Type B pancreatic cell (in vitro differentiated cells): ENCODE measurements at regions not wholly inside any gene's neighbourhood (a gene's known extent, or its start where the extent isn't known, plus 50 kb on each side); places are given as distances from the start of the nearest gene placed in this dataset.
"Not testable (repeated sequence)": the region's sequence is repeated elsewhere in the genome, so short reads cannot be mapped to it uniquely, and the experiment has no call there.

Source experiments
- DNase-seq: peaks from one replicate; pipeline ENCODE4 v3.0.0; 2021; ENCODE audit warnings: mixed read lengths; ENCODE audit not compliant: unreplicated experiment; ENCODE audit errors: extremely low spot score
- H3K27ac Mint-ChIP-seq: 2 replicates; pipeline ENCODE4 v1.8.0; 2021; ENCODE audit warnings: mild to moderate bottlenecking, mixed read lengths
- H3K27me3 Mint-ChIP-seq: 2 replicates; pipeline ENCODE4 v1.8.0; 2021; ENCODE audit warnings: mixed read lengths
- H3K36me3 Mint-ChIP-seq: 2 replicates; pipeline ENCODE4 v1.8.0; 2021; ENCODE audit warnings: mixed read lengths
- H3K4me1 Mint-ChIP-seq: one replicate; pipeline ENCODE4 v1.8.0; 2021; ENCODE audit warnings: mixed read lengths; ENCODE audit not compliant: unreplicated experiment
- H3K4me3 Mint-ChIP-seq: 2 replicates; pipeline ENCODE4 v1.8.0; 2021; ENCODE audit warnings: mild to moderate bottlenecking, mixed read lengths
- H3K9me3 Mint-ChIP-seq: 2 replicates; pipeline ENCODE4 v1.8.0; 2021; ENCODE audit warnings: mixed read lengths
- CTCF ChIP-seq: fragments of 200-600 bp; sonication (generic); conservative IDR thresholded peaks from 2 replicates; pipeline ENCODE4 v1.5.0; 2021; ENCODE audit warnings: antibody characterized with exemption, mild to moderate bottlenecking

DNA sequence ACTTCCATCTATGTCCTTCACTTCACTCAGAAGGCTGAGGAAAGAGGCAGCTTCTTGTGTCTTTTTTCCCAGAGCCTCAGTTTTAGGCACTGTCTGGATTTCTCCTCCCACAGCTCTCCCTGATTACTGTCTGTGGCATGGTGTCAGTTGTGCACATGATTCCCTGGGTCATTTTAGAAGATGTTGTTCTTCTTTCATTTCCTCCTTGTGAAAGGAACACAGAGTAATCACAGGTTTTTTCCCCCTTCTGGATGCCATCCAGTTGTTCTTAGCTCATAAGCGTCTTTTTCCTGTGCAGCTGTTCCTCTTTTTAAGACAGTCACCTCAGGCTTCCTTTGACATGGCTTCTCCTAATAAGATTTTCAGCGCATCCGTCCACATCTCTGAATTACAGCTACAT lies 212.2 kb downstream of the FAM181B start:
- Mint-ChIP-seq H3K36me3 (no peaks in the 10 kb centered on the region), H3K27ac (no peak overlapping the region), H3K9me3 (no peaks in the 10 kb centered on the region), H3K4me3 (no peak overlapping the region), H3K27me3 (peaks cover 52% of the 10 kb centered on the region), H3K4me1 (no peaks in the 10 kb centered on the region)
- no peak for TF ChIP-seq CTCF
- no peak for DNase-seq

DNA sequence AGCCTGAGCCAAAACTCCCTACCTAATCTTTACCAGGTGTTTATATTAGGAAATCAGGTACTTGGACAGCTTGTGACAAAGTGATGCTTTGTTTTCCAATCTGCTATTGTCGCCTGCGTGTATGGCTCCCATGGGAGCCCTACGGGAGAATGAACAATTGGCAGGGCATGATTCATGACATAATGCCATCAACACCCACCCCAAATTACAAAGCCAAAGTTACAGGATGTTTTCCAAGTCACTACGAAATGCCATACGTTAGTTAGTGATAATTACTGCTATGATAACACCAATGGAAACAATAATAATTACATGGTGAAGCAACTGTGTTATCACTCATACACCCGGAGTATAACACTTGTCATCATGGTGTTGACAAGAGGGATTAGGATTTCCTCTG lies 226.4 kb downstream of the FAM181B start:
- no peak for DNase-seq
- no peak for TF ChIP-seq CTCF
- H3K4me1 Mint-ChIP-seq, result no peaks in the 10 kb centered on the region
- H3K27me3 Mint-ChIP-seq, result peaks cover 17% of the 10 kb centered on the region
- H3K4me3 Mint-ChIP-seq, result no peak overlapping the region
- H3K9me3 Mint-ChIP-seq, result no peaks in the 10 kb centered on the region
- no peaks in the 10 kb centered on the region for H3K36me3 Mint-ChIP-seq
- no peak overlapping the region for H3K27ac Mint-ChIP-seq

GRCh38 chr11:82505379-82505778 lies 228.3 kb downstream of the FAM181B start:
- no peaks in the 10 kb centered on the region for H3K36me3 Mint-ChIP-seq
- no peak overlapping the region for H3K4me3 Mint-ChIP-seq
- peaks cover 3% of the 10 kb centered on the region for H3K27me3 Mint-ChIP-seq
- H3K9me3 Mint-ChIP-seq, result no peaks in the 10 kb centered on the region
- H3K4me1 Mint-ChIP-seq, result no peaks in the 10 kb centered on the region
- no peak overlapping the region for H3K27ac Mint-ChIP-seq
- TF ChIP-seq CTCF, result no peak
- DNase-seq, result no peak

DNA sequence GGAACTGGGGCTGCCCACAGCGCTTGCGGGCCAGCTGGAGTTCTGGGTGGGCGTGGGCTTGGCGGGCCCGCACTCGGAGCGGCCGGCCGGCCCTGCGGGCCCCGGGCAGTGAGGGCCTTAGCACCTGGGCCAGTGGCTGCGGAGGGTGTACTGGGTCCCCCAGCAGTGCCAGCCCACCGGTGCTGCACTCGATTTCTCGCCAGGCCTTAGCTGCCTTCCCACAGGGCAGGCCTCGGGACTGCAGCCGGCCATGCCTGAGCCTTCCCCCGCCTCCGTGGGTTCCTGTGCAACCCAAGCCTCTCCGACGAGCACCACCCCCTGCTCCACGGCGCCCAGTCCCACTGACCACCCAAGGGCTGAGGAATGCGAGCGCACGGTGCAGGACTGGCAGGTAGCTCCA lies 232.5 kb downstream of the FAM181B start:
- not testable (repeated sequence) for H3K27ac Mint-ChIP-seq, H3K27me3 Mint-ChIP-seq, DNase-seq, H3K4me3 Mint-ChIP-seq, H3K4me1 Mint-ChIP-seq, H3K36me3 Mint-ChIP-seq, H3K9me3 Mint-ChIP-seq

- H3K36me3 Mint-ChIP-seq, result no peaks in the 10 kb centered on the region
- TF ChIP-seq CTCF, result peak; percentile 69
- H3K9me3 Mint-ChIP-seq, result no peaks in the 10 kb centered on the region
- no peak for DNase-seq
- no peaks in the 10 kb centered on the region for H3K4me1 Mint-ChIP-seq
- H3K27me3 Mint-ChIP-seq, result no peaks in the 10 kb centered on the region
- no peak overlapping the region for H3K4me3 Mint-ChIP-seq
- H3K27ac Mint-ChIP-seq, result no peak overlapping the region
Measured at GRCh38 chr11:82494988-82495432, 238.7 kb downstream of the FAM181B start.

DNA sequence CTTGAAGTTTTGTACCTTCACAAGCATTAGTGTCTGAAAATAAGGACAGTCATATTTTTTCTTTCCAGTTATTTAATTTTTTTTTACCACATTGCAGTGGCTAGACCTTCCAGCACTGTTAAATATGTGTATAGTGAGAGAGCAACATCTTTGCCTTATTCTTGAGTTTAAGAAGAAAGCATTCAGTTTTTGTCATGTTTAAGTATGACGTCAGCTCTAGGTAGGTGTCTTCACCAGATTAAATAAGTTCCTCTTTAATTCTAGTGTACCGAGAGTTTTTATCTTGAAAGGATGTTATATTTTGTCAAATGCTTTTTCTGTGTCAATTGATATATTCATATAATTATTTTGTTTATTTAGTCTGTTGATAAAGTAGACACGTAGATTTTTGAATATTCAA lies 258.8 kb downstream of the FAM181B start:
- TF ChIP-seq CTCF, result no peak
- Mint-ChIP-seq H3K9me3 (no peaks in the 10 kb centered on the region), H3K36me3 (no peaks in the 10 kb centered on the region), H3K27ac (no peak overlapping the region), H3K27me3 (peaks cover 3% of the 10 kb centered on the region), H3K4me3 (no peak overlapping the region), H3K4me1 (no peaks in the 10 kb centered on the region)
- no peak for DNase-seq
